NCI-H1105 treated with DMSO at 0.1 percent for 48 hours (cell line): ENCODE measurements at regions not wholly inside any gene's neighbourhood (a gene's known extent, or its start where the extent isn't known, plus 50 kb on each side); places are given as distances from the start of the nearest gene placed in this dataset.
A peak's percentile ranks its signal among the peaks of the same experiment; 100 is the strongest.

Experiments used
- DNase-seq: peaks from one replicate; lab custom pipeline; 2025; lab: John Stamatoyannopoulos, UW

- no peak for DNase-seq
These were observed 266.6 kb upstream of the GNAI1 start for GRCh38 chr7:79868010-79868409.

- no peak for DNase-seq
These were observed 272.0 kb upstream of the GNAI1 start for GRCh38 chr7:79862447-79863210.

GRCh38 chr7:79855172-79855571, 279.5 kb upstream of the GNAI1 start:
- DNase-seq: no peak

GRCh38 chr7:79854621-79855020, 280.0 kb upstream of the GNAI1 start:
- DNase-seq: no peak

DNA sequence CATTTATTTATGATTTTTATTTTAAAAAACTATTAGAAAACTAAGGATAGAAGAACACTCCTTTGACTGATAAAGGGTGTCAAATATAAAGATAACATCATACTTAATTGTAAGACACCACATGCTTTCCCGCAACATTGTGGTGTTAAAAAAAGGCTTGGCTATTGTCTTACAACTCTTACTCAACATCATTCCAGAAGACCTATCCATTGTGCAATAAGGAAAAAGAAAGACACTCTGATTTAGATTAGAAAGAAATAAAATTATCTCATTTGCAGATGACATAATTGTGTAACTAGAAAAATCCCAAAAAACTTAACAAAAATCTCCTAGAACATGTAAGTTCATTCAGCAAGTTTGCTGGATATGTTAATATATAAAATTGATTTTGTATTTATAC, 296.7 kb upstream of the GNAI1 start:
- DNase-seq: no peak

DNA sequence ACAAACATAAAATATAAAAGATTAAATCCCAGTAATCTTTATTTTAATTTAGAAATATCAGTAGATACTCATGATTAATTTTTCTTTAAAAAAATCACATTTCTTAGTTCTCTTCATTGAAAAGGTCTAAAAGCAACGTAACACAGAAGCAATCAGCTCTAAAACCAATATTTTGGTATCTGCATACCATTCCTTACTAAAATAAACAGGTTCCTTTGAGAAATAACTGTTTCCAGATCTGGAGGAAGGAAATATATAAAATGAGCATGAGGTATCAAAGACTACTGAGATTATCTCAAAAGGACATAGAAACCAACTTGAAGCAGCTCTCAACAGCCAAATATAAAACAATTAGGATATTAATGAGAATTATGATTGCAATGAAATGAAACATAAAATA, 301.0 kb upstream of the GNAI1 start:
- DNase-seq: no peak

- no peak for DNase-seq
These were observed 305.8 kb upstream of the GNAI1 start for GRCh38 chr7:79828866-79829265.

GRCh38 chr7:79823246-79823951, 311.2 kb upstream of the GNAI1 start:
- DNase-seq: no peak

GRCh38 chr7:79822620-79823240, 311.9 kb upstream of the GNAI1 start:
- no peak for DNase-seq

DNA sequence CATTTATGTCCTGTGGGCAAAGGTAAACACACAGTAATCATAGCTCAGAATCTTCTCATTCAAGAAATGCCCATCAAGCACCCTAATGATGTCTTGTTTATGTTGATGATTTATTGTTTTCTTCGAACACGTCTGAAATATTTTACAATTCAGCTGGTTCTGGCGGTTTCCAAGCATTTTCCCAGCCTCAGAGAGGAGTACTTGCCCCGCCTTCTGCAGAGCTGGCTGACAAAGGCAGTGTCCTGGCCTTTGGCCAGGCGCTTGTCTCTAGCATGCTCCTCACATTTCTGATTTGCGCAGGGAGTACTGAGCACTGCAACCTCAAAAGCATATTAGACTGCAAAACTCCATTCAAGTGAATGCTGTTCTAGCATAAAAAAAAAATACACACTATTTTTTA, 314.2 kb upstream of the GNAI1 start:
- DNase-seq: peak; percentile 91

- DNase-seq: no peak
These were observed 323.7 kb upstream of the GNAI1 start for GRCh38 chr7:79810916-79811315.

- DNase-seq: no peak
These were observed 328.4 kb upstream of the GNAI1 start for GRCh38 chr7:79806161-79806734.

GRCh38 chr7:79790656-79791262, 337.3 kb upstream of the MAGI2 start:
- no peak for DNase-seq

- DNase-seq: no peak
These were observed 336.3 kb upstream of the MAGI2 start for GRCh38 chr7:79789584-79790345.

DNA sequence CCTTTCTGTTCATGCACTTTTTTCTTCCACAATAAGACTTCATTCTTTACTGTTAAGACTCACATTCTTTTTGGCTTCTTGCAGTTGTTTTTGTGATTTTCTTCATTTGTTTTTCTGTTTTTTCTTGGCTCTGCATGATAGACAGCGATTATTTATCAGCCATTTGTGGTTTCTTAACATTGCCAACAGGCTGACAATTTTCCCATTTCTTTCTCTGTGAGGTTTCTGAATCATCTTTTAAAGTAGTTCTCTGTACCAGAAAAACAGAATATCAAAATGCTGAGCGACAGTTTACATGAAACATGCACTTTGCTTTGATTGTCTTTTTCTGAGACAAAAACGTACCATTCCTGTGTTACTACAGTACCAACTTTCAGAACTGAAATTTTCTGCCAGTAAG, 334.2 kb upstream of the MAGI2 start:
- no peak for DNase-seq

DNA sequence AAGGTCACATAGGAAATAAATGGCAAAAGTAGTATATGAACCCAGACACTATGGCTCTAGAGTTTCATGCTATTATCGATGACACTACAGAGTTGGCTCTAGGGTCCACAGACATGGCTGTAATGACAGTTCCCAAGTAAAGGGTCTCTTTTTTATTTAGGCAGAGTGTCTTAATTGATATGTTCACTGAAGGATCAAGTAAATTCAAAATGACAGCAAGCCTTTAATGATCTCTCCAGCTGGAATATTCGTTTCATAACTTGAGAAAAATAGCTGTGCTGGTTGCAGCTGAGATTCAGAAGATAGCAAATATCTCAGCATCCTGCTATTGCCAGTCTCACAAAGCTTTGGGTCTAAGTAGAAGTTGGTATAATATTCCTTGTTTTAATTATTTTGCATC, 333.6 kb upstream of the MAGI2 start:
- no peak for DNase-seq

- no peak for DNase-seq
These were observed 332.7 kb upstream of the MAGI2 start for GRCh38 chr7:79786187-79786586.

DNA sequence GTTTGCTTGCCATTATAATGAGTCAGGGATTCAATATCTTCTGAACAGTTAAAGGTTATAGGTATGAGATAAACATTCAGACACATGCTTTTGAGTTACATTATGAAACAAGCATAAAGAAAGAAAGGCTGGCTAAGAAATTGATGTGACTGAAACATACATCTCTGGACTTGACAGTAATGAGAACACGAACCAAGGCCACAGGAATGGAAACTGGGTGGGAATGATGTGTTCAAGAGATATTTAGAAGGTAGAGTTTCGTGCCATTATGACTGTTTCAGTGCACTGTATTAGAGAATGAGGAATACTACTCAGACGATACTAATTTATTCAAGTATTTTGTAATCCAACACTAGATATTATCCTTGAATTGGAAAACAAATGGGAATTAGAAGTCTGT, 332.1 kb upstream of the MAGI2 start:
- no peak for DNase-seq

DNA sequence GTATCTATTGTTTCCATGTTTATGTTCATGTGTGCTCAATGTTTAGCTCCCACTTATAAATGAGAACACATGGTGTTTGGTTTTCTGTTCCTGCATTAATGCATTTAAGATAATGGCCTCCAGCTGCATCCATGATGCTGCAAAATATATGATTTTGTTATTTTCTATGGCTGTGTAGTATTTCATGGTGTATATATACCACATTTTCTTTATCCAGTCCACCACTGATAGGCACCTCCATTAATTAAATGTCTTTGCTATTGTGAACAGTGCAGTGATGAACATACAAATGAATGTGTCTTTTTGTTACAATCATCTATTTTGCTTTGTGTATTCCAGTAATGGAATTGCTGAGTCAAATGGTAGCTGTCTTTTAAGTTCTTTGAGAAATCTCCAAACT, 329.4 kb upstream of the MAGI2 start:
- DNase-seq: no peak

DNA sequence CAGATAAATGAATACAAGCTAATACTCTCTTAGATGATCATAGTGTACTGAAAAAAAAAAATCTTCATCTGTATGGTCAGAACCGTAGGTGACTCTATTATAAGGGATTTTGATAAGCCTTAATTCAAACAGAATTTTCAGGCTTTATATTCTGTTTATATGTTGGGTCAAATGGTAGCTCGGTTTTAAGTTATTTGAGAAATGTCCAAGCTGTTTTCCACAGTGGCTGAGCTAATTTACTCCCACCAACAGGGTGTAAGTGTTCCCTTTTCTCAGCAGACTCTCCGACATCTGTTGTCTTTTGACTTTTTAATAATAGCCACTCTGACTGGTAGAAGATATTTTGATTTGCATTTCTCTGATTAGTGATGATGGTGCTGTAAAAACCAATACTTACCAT, 328.8 kb upstream of the MAGI2 start:
- DNase-seq: no peak

DNA sequence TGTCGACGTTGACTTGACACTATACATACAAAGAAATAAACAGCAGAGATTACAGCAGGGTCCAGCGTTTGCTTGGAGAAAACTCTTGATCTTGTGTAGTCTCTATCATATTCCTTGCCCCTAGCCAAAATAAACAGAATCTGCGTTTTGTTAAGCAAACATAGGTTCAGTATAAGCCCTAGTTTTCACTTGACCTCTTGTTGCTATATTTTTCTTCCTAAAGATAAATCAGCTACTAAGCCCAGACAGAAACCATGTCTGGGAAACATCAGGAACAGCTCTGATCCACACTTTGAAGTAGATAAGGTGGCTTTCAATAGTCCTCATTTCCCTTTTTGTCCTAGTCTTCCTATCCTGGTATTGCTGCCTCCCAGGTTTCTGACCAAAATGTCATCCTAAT, 328.2 kb upstream of the MAGI2 start:
- DNase-seq: no peak
